ENCODE measurements at regions not wholly inside any gene's neighbourhood (a gene's known extent, or its start where the extent isn't known, plus 50 kb on each side); places are given as distances from the start of the nearest gene placed in this dataset.

- TF ChIP-seq CTCF (IDR thresholded peaks at IDR 0.05), result no peak
- TF ChIP-seq BCL3 (IDR thresholded peaks at IDR 0.05), result no peak
- TF ChIP-seq CEBPB (IDR thresholded peaks at IDR 0.05), result no peak
- TF ChIP-seq POLR2A (IDR thresholded peaks at IDR 0.05; ENCODE audit: low read length), result no peak
- no peak for TF ChIP-seq MYC (IDR thresholded peaks at IDR 0.05; ENCODE audit: borderline replicate concordance, low read length)
- no peak for TF ChIP-seq JUN (IDR thresholded peaks at IDR 0.05)
- TF ChIP-seq NPAS2 (CRISPR knock-in tag; IDR thresholded peaks at IDR 0.05; ENCODE audit: borderline replicate concordance), result no peak
- no peak for TF ChIP-seq PBX3 (IDR thresholded peaks at IDR 0.05)
Observed at GRCh38 chrX:130524476-130525194, 122.8 kb downstream of the RBMX2 start.
